ENCODE measurements at regions not wholly inside any gene's neighbourhood (a gene's known extent, or its start where the extent isn't known, plus 50 kb on each side); places are given as distances from the start of the nearest gene placed in this dataset.

DNA sequence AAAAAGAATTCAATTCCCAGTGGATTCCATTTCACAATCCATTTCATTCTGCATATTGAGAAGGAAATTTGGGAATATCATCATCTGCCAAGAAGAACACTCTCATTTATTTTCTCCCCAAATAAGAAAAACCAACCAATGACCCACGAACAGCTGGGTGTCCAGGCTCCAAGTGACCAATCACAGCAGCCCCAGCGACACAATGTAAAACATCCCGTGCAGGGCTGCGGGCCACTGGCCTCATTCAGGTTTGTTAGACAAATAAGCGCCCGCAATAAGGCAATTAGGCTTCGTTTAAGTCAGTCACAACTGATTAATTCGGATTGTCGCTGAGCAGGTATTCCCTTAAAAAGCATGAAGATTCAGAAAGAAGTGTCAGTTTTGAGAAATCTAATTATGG lies 378.6 kb downstream of the EIPR1 start:
- Histone ChIP-seq H3K18ac (ENCODE audit: extremely low read depth, low read length) (no peak overlapping the region), H3K79me2 (ENCODE audit: control insufficient read depth in 1 of 2, insufficient read depth in 2 of 2, low read length in 2 of 2) (no peaks in the 10 kb centered on the region), H3K36me3 (ENCODE audit: control insufficient read depth in 2 of 4, insufficient read depth in 4 of 4, low read length in 3 of 4) (no peaks in the 10 kb centered on the region), H3K79me1 (ENCODE audit: low read depth, low read length) (no peaks in the 10 kb centered on the region), H3K4me2 (ENCODE audit: insufficient read depth in 1 of 2, low read depth in 2 of 2, low read length in 2 of 2) (no peak overlapping the region), H2BK5ac (ENCODE audit: low read depth, low read length) (no peak overlapping the region), H3K9me3 (ENCODE audit: insufficient read depth in 2 of 2, low read depth in 1 of 2, low read length in 1 of 2) (no peaks in the 10 kb centered on the region), H2AFZ (ENCODE audit: low read length) (no peak overlapping the region), H2BK120ac (replicated peaks; ENCODE audit: low read depth, low read length) (no peak overlapping the region), H3K4me1 (replicated peaks in 1 of 4; ENCODE audit: control insufficient read depth in 3 of 4, insufficient read depth in 4 of 4, low read length in 3 of 4) (no peaks in the 10 kb centered on the region), H3K14ac (ENCODE audit: insufficient read length) (no peak overlapping the region), H3K27ac (ENCODE audit: low read depth, low read length) (no peak overlapping the region), H4K91ac (replicated peaks; ENCODE audit: insufficient read length, low read length) (no peak overlapping the region), H3K9ac (replicated peaks in 1 of 4; ENCODE audit: extremely low read depth in 1 of 4, low read depth in 3 of 4, low read length in 3 of 4) (no peak overlapping the region), H2BK20ac (ENCODE audit: low read length) (no peak overlapping the region), H3K23me2 (ENCODE audit: low read depth, low read length) (no peaks in the 10 kb centered on the region), H3K4me3 (ENCODE audit: extremely low read depth in 1 of 4, insufficient read depth in 2 of 4, low read depth in 3 of 4, low read length in 4 of 4) (no peak overlapping the region), H2AK5ac (ENCODE audit: low read depth, low read length) (no peak overlapping the region), H2BK12ac (ENCODE audit: low read depth, low read length) (no peak overlapping the region), H2BK15ac (ENCODE audit: low read length) (no peak overlapping the region), H3K23ac (ENCODE audit: insufficient read length) (no peak overlapping the region), H4K20me1 (replicated peaks in 1 of 2; ENCODE audit: control insufficient read depth in 1 of 2, insufficient read depth in 2 of 2, low read length in 2 of 2) (no peaks in the 10 kb centered on the region), H3K56ac (replicated peaks; ENCODE audit: insufficient read length, low read depth, low read length) (no peak overlapping the region), H3K4ac (replicated peaks; ENCODE audit: insufficient read length, low read depth, low read length) (no peak overlapping the region), H4K5ac (ENCODE audit: insufficient read length, low read depth, low read length) (no peak overlapping the region), H3K27me3 (replicated peaks in 1 of 4; ENCODE audit: control insufficient read depth in 3 of 4, extremely low read depth in 1 of 4, insufficient read depth in 3 of 4, low read length in 3 of 4) (no peaks in the 10 kb centered on the region), H4K8ac (ENCODE audit: extremely low read depth, insufficient read depth, low read length) (no peak overlapping the region)
- FAIRE-seq = no peak
- CTCF ChIA-PET (ENCODE audit: partially characterized antibody) = no interaction called here
- whole genome bisulfite sequencing, 2 experiments (ENCODE audit: extremely low coverage in 1 of 2, insufficient coverage in 1 of 2, insufficient read length in 1 of 2, insufficient replicate concordance in 2 of 2, low coverage in 1 of 2, low lambda C conversion rate in 2 of 2, missing lambda C conversion rate in 1 of 2) = 90% methylated on average over 9 of the region's 9 CpGs; no CpG with 5 or more reads in 1 of the 2 experiments
- no peak for DNase-seq (ENCODE audit: low read depth in 1 of 2, low spot score in 2 of 2)
- POLR2A ChIA-PET (ENCODE audit: partially characterized antibody) = no interaction called here
- TF ChIP-seq CTBP2 (IDR thresholded peaks at IDR 0.05; ENCODE audit: borderline replicate concordance, insufficient read depth, insufficient read length, low read length) = no peak

Measured in H1 (cell line).